GM21381 (cell line): ENCODE measurements at regions not wholly inside any gene's neighbourhood (a gene's known extent, or its start where the extent isn't known, plus 50 kb on each side); places are given as distances from the start of the nearest gene placed in this dataset.
A peak's percentile ranks its signal among the peaks of the same experiment; 100 is the strongest.

Experiments
- ATAC-seq: cut with Tn5 transposase; IDR thresholded peaks from one replicate; pipeline ENCODE4 v1.9.1; 2021; ENCODE audit warnings: mild to moderate bottlenecking, moderate library complexity; ENCODE audit not compliant: unreplicated experiment

- ATAC-seq, result no peak
Observed at GRCh38 chr3:174398761-174399160, 460.4 kb upstream of the NAALADL2 start.

DNA sequence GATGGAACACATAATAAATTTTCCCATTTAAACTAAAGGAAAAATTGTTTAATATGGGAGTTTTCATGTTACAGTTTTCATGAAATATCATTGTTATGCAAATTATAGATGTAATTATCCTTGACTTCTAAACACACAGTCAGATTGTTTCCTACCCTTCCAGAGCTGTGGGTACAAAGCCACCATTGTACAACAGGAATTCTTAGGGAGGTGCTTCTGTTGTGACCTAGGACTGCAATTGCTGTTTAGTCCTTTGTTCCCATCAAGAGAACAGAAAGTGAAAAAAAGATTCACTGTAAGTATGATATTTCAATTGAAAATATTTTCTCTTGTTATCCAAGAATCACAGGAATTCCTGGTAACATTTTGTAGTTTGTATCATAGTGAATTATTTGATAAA is 455.3 kb upstream of the NAALADL2 start:
- no peak for ATAC-seq

- no peak for ATAC-seq
Observed at GRCh38 chr3:174408310-174408709, 450.8 kb upstream of the NAALADL2 start.

DNA sequence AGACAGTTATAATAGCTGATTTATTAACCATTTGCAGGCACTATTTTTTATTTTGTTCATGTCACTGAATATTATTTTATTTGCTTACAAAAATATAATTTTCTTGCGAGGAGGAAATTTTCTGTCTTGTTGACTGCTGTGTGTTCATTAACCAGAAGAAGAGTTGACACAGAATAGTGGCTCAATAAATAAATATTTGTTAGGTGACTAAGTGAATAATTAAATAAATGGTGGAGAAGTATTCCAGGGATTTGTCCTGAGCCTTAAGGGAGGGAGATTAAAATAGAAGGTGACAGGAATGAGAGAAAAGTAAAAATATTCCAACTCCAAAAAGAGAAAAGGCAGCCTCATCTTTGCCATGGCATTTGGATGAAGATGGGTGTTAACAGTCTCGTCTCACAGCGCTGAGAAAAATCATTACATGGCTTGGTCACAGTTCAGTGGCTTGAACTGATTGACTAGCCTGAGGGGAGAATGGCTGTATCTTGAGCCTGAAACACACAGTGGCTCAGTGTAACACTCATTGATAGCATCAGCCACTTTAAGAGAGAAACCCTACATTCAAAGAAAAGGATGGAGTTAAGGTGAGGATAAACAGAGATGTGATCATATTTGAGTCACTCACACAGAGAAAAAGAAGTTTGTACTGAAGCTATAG is 449.9 kb upstream of the NAALADL2 start:
- ATAC-seq, result no peak

GRCh38 chr3:174413062-174413912 is 445.8 kb upstream of the NAALADL2 start:
- ATAC-seq, result no peak

GRCh38 chr3:174414902-174415301 is 444.2 kb upstream of the NAALADL2 start:
- no peak for ATAC-seq

DNA sequence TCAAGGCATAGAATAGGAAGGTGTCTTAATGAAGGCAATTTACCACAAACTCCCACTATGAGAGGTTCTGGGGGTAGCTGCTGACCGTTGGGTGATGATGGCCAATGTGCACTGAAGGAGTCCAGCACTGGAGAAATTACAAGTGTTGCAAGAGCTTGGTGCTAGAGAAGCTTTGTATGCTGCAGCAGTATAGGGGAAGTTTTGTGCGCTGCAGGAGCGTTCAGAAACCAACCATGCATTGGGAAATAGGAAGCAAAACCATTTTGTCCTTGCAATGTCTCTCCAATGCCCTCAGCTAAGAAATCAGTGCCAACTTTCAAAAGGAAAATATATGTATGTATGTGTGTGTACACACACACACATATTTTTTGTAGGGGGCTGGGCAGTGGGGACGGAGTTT is 441.6 kb upstream of the NAALADL2 start:
- ATAC-seq, result no peak

DNA sequence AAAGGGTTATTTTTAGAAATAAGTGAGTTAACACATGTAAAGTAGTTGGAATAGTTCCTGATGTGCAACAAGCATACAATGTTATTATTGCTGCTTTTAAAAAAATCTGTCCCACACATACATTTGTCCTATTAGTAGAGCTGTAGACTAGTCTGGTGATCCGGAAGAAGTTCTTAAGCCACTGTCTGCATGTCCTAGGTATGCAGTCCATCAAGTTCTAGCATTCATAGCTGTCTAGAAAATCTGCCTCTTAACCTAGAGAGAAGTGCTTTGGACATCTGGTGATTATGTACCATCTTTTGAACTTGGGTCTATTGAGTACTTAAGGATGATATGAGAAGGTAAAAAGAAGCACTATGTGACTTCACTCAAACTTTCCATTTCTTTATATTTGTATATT is 439.9 kb upstream of the NAALADL2 start:
- no peak for ATAC-seq

- no peak for ATAC-seq
Observed at GRCh38 chr3:174423936-174424335, 435.2 kb upstream of the NAALADL2 start.

DNA sequence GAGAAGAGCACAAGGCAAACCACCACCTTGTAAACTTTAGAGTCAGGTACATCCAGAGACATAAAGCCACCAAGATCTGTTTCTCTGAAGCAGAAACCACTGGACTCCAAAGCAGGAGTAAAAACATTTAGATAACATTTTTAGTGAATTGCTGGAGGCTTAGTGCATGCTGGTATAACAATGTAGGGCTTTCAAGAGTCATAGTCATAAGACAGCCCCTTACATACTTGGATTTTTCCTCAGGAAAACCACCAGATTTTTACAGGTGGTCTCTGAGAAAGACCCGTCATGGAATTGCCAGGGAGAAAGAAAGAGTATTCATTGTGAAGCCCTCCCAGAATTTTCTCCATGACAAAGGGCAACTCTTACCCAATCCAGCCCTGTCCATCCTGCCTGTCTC is 434.5 kb upstream of the NAALADL2 start:
- no peak for ATAC-seq

GRCh38 chr3:174425422-174425821 is 433.7 kb upstream of the NAALADL2 start:
- ATAC-seq, result no peak

GRCh38 chr3:174430986-174431385 is 428.1 kb upstream of the NAALADL2 start:
- ATAC-seq, result no peak

DNA sequence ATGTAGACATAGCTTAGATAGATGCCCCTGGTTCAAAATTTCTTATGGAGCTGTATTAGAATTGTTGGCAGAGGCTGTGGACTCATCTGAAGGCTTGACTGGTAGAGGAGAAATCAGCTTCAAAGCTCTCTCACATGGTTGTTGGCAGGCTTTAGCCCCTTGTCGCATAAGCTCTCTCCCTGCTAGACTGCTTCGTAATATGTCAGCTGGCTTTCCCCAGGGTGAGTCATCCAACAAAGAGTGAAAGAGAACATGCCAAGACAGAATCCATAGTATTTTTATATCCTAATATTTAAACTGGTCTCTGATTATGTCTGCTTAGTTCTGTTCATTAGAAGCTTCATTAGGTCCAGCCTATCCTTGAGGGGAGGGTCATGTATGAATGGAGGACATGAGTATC is 427.4 kb upstream of the NAALADL2 start:
- ATAC-seq, result no peak

DNA sequence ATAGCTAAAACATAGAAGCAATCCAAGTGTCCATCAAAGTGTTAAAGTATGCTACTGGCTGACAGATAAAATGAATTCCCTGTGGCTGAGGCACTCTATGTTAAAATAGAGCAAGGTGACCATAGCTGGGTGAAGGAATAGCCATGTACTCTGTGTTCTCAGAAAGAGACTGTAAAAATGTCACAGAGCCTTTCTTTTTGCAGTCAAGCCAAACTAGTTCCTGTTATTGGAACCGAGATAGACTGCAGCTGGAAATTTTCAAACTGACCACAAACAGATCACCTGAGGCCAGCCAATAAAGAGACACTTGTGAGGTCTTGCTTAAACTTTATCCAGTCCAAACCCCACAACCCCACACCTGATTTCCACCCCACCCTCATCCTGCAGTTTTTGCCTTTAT is 422.8 kb upstream of the NAALADL2 start:
- ATAC-seq, result no peak

GRCh38 chr3:174438501-174439145 is 420.5 kb upstream of the NAALADL2 start:
- no peak for ATAC-seq

GRCh38 chr3:174439331-174440252 is 419.5 kb upstream of the NAALADL2 start:
- no peak for ATAC-seq

DNA sequence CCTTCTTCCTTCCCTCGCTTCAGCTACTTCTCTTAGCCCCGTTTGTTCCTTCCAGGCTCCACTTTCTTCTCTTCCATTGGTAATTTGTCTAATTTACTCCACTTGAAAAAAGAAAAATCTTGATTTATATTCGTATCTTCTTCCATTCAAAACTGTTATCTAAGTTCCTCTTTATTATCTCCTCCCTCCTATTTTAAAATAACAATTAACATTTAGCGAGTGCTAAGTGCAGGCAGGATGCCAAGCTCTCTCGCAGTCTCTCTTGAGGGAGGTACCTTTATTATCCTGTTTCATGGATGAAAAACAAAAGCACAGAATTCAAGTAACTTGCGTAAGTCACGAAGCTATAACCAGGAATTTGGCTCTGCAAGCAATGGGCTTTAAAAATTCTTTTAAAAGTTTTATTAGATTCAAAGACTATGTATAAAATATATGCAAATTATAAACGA is 418.9 kb upstream of the NAALADL2 start:
- no peak for ATAC-seq

DNA sequence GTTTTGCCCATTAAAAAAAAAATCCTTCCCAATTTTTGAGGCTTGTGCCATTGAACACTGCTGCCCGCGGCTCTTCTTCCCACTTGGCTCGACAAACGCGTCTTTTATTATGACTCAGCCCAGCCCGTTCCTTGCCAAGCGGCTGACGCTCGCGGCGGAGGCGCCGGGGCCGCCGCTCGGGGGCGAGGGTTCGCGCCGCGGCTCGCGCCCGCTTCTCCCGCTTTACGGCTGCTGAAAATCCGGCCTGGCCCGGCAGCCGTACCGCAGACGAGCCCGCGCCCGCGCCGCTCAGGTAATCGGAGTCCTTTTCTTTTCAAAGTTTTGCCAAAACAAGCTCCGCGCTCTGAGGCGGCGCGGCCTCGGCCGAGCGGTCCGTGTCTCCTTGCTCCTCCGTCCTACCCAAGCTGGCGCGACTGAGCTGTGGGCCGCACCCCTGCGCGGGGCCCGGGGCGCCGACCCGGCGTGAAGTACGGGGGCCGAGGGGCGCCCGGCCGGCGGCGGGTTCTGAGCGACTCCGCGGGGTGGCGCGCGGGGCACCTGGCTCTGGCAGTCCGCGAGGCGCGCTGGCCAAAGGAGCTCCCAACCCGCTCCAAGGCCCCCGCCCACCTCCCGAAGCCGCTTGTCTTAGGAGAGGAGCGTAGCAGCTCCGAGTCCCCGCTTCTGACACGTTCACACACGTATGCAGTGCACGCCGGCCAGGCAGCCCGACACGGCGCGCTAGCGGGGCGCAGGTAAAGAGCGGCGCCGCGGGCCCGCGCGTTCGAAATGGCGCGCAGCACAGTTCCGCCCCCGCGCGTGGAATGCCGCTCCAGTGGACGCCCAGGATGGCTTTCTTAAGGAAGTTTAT is 418.2 kb upstream of the NAALADL2 start:
- ATAC-seq, result peak; percentile 71

- no peak for ATAC-seq
Observed at GRCh38 chr3:174441588-174442301, 417.4 kb upstream of the NAALADL2 start.
